ENCODE measurements at regions not wholly inside any gene's neighbourhood (a gene's known extent, or its start where the extent isn't known, plus 50 kb on each side); places are given as distances from the start of the nearest gene placed in this dataset.
"Not testable (repeated sequence)": the region's sequence is repeated elsewhere in the genome, so short reads cannot be mapped to it uniquely, and the experiment has no call there.

GRCh38 chr2:36163520-36164254 is 191.9 kb upstream of the CRIM1 start:
- Histone ChIP-seq H3K9me3 (ENCODE audit: control insufficient read depth in 1 of 2, low read length in 2 of 2) (no peaks in the 10 kb centered on the region), H3K27ac (ENCODE audit: low read length) (no peak overlapping the region), H3K4me1 (ENCODE audit: control insufficient read depth in 1 of 2, insufficient read depth in 2 of 2, low read length in 2 of 2) (no peaks in the 10 kb centered on the region), H3K36me3 (ENCODE audit: control insufficient read depth in 1 of 2, insufficient read depth in 2 of 2, low read length in 2 of 2) (no peaks in the 10 kb centered on the region), H3K27me3 (ENCODE audit: low read depth, low read length) (no peaks in the 10 kb centered on the region), H3K4me3 (ENCODE audit: low read depth in 1 of 2, low read length in 2 of 2) (no peak overlapping the region)

- not testable (repeated sequence) for H3K4me1 ChIP-seq (ENCODE audit: control insufficient read depth in 1 of 2, insufficient read depth in 2 of 2, low read length in 2 of 2); H3K36me3 ChIP-seq (ENCODE audit: control insufficient read depth in 1 of 2, insufficient read depth in 2 of 2, low read length in 2 of 2); H3K4me3 ChIP-seq (ENCODE audit: low read depth in 1 of 2, low read length in 2 of 2); H3K27me3 ChIP-seq (ENCODE audit: low read depth, low read length); H3K27ac ChIP-seq (ENCODE audit: low read length); H3K9me3 ChIP-seq (ENCODE audit: control insufficient read depth in 1 of 2, low read length in 2 of 2)
Measured at GRCh38 chr2:36157093-36157492, 198.5 kb upstream of the CRIM1 start.

- H3K27me3 ChIP-seq (ENCODE audit: low read depth, low read length): no peaks in the 10 kb centered on the region
- no peak overlapping the region for H3K27ac ChIP-seq (ENCODE audit: low read length)
- H3K4me1 ChIP-seq (ENCODE audit: control insufficient read depth in 1 of 2, insufficient read depth in 2 of 2, low read length in 2 of 2): no peaks in the 10 kb centered on the region
- H3K4me3 ChIP-seq (ENCODE audit: low read depth in 1 of 2, low read length in 2 of 2): no peak overlapping the region
- H3K9me3 ChIP-seq (ENCODE audit: control insufficient read depth in 1 of 2, low read length in 2 of 2): no peaks in the 10 kb centered on the region
- no peaks in the 10 kb centered on the region for H3K36me3 ChIP-seq (ENCODE audit: control insufficient read depth in 1 of 2, insufficient read depth in 2 of 2, low read length in 2 of 2)
Measured at GRCh38 chr2:36147670-36148390, 207.7 kb upstream of the CRIM1 start.

DNA sequence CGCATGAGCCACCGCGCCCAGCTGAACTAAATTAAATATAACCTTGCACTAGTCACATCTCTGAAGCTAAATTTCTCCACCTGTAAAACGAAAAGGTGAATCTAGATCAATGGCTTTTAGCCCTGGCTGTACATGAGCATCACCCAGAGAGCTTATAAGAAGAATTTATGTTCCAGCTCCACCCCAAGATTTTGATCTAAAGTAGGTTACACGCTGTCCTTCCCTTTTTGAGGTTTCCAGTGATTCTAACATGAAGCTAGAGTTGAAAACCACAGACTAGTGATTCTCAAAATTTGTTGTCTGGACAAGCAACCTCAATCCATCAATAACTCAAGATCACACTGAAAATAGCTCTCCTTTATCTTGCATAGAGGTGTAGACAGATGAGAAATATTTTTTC is 208.8 kb upstream of the CRIM1 start:
- Histone ChIP-seq H3K36me3 (ENCODE audit: control insufficient read depth in 1 of 2, insufficient read depth in 2 of 2, low read length in 2 of 2) (no peaks in the 10 kb centered on the region), H3K9me3 (ENCODE audit: control insufficient read depth in 1 of 2, low read length in 2 of 2) (no peaks in the 10 kb centered on the region), H3K4me3 (ENCODE audit: low read depth in 1 of 2, low read length in 2 of 2) (no peak overlapping the region), H3K4me1 (ENCODE audit: control insufficient read depth in 1 of 2, insufficient read depth in 2 of 2, low read length in 2 of 2) (no peaks in the 10 kb centered on the region), H3K27ac (ENCODE audit: low read length) (no peak overlapping the region), H3K27me3 (ENCODE audit: low read depth, low read length) (no peaks in the 10 kb centered on the region)

GRCh38 chr2:36140391-36140790 is 215.2 kb upstream of the CRIM1 start:
- H3K9me3 ChIP-seq (ENCODE audit: control insufficient read depth in 1 of 2, low read length in 2 of 2): no peaks in the 10 kb centered on the region
- H3K36me3 ChIP-seq (ENCODE audit: control insufficient read depth in 1 of 2, insufficient read depth in 2 of 2, low read length in 2 of 2): no peaks in the 10 kb centered on the region
- no peak overlapping the region for H3K27ac ChIP-seq (ENCODE audit: low read length)
- H3K27me3 ChIP-seq (ENCODE audit: low read depth, low read length): no peaks in the 10 kb centered on the region
- no peaks in the 10 kb centered on the region for H3K4me1 ChIP-seq (ENCODE audit: control insufficient read depth in 1 of 2, insufficient read depth in 2 of 2, low read length in 2 of 2)
- no peak overlapping the region for H3K4me3 ChIP-seq (ENCODE audit: low read depth in 1 of 2, low read length in 2 of 2)

DNA sequence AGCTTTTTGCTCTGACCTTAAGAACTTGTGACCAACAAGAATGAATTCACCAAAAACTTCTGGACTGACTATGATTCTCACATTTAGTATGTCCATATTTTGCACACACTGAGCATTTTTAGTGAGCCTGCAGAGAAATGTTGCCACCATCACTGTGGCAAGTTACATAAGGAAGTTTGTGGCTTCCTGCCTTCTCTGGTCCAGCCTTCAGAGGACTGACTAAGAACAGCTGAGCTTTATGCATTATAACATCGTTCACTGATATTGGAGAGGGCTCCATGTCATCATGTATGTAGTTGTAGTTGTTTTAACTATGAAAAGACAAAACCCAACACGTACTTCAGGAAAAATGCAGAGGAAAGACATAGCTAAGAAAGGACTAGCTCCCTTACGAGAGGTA is 218.0 kb upstream of the CRIM1 start:
- no peak overlapping the region for H3K4me3 ChIP-seq (ENCODE audit: low read depth in 1 of 2, low read length in 2 of 2)
- no peaks in the 10 kb centered on the region for H3K4me1 ChIP-seq (ENCODE audit: control insufficient read depth in 1 of 2, insufficient read depth in 2 of 2, low read length in 2 of 2)
- H3K36me3 ChIP-seq (ENCODE audit: control insufficient read depth in 1 of 2, insufficient read depth in 2 of 2, low read length in 2 of 2): no peaks in the 10 kb centered on the region
- H3K27ac ChIP-seq (ENCODE audit: low read length): no peak overlapping the region
- H3K27me3 ChIP-seq (ENCODE audit: low read depth, low read length): no peaks in the 10 kb centered on the region
- no peaks in the 10 kb centered on the region for H3K9me3 ChIP-seq (ENCODE audit: control insufficient read depth in 1 of 2, low read length in 2 of 2)

DNA sequence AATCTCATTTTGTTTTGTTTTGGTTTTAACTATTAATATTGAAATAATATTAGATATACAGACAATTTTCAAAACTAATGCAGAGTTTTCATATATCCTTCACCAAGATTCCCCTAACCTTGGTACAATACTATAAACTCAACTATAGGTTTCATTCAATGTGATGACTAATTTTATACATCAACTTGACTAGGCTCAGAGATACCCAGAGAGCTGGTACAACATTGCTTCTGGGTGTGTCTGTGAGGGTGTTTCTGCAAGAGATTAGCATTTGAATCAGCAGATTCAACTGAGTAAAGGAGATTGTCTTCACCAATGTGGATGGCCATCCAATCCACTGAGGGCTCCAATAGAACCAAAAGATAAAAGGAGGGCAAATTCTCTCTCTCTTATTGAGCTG is 221.3 kb upstream of the CRIM1 start:
- no peaks in the 10 kb centered on the region for H3K27me3 ChIP-seq (ENCODE audit: low read depth, low read length)
- H3K9me3 ChIP-seq (ENCODE audit: control insufficient read depth in 1 of 2, low read length in 2 of 2): no peaks in the 10 kb centered on the region
- no peaks in the 10 kb centered on the region for H3K36me3 ChIP-seq (ENCODE audit: control insufficient read depth in 1 of 2, insufficient read depth in 2 of 2, low read length in 2 of 2)
- H3K4me3 ChIP-seq (ENCODE audit: low read depth in 1 of 2, low read length in 2 of 2): no peak overlapping the region
- no peaks in the 10 kb centered on the region for H3K4me1 ChIP-seq (ENCODE audit: control insufficient read depth in 1 of 2, insufficient read depth in 2 of 2, low read length in 2 of 2)
- no peak overlapping the region for H3K27ac ChIP-seq (ENCODE audit: low read length)

DNA sequence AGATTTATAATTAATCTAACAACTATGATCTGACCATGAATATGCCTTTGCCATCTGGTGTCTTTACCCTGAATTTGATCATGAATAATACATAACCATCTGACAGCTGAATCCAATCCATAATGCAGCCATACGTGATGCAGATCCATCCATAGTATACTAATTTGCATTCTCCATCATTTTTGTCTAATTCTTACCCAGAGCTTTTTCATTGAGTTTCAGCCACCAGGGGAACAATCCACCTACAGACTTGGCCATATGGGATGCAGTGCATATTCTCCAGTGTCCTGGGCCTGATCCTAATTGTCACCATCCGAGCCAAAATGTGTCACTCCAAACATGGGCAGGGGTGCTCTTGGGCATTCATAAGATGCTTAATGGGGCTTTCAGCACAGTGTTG is 227.2 kb upstream of the CRIM1 start:
- no peaks in the 10 kb centered on the region for H3K4me1 ChIP-seq (ENCODE audit: control insufficient read depth in 1 of 2, insufficient read depth in 2 of 2, low read length in 2 of 2)
- H3K4me3 ChIP-seq (ENCODE audit: low read depth in 1 of 2, low read length in 2 of 2): no peak overlapping the region
- no peaks in the 10 kb centered on the region for H3K36me3 ChIP-seq (ENCODE audit: control insufficient read depth in 1 of 2, insufficient read depth in 2 of 2, low read length in 2 of 2)
- H3K27me3 ChIP-seq (ENCODE audit: low read depth, low read length): no peaks in the 10 kb centered on the region
- no peaks in the 10 kb centered on the region for H3K9me3 ChIP-seq (ENCODE audit: control insufficient read depth in 1 of 2, low read length in 2 of 2)
- H3K27ac ChIP-seq (ENCODE audit: low read length): no peak overlapping the region

DNA sequence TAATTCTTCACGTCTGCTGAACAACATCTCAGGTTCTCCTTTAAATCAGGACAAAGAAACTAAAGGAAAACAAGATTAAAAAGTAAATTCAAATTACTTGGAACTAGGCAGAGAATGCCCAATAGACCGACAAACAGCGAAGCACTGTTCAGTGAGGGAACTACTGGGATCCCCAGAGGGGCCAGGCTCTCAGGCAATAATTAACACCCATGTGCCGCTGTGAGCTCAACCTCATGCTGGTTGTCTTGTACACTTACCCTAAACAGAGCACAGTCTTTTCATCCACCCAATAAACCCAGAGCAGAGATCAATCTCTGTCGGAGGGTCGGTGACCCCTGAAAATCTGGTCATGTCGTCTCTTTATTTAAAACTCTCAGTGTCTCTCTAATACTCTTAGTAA is 229.9 kb upstream of the CRIM1 start:
- no peaks in the 10 kb centered on the region for H3K4me1 ChIP-seq (ENCODE audit: control insufficient read depth in 1 of 2, insufficient read depth in 2 of 2, low read length in 2 of 2)
- H3K27ac ChIP-seq (ENCODE audit: low read length): no peak overlapping the region
- no peaks in the 10 kb centered on the region for H3K27me3 ChIP-seq (ENCODE audit: low read depth, low read length)
- no peaks in the 10 kb centered on the region for H3K36me3 ChIP-seq (ENCODE audit: control insufficient read depth in 1 of 2, insufficient read depth in 2 of 2, low read length in 2 of 2)
- no peaks in the 10 kb centered on the region for H3K9me3 ChIP-seq (ENCODE audit: control insufficient read depth in 1 of 2, low read length in 2 of 2)
- no peak overlapping the region for H3K4me3 ChIP-seq (ENCODE audit: low read depth in 1 of 2, low read length in 2 of 2)

- no peaks in the 10 kb centered on the region for H3K9me3 ChIP-seq (ENCODE audit: control insufficient read depth in 1 of 2, low read length in 2 of 2)
- no peak overlapping the region for H3K4me3 ChIP-seq (ENCODE audit: low read depth in 1 of 2, low read length in 2 of 2)
- H3K36me3 ChIP-seq (ENCODE audit: control insufficient read depth in 1 of 2, insufficient read depth in 2 of 2, low read length in 2 of 2): no peaks in the 10 kb centered on the region
- H3K27ac ChIP-seq (ENCODE audit: low read length): no peak overlapping the region
- H3K4me1 ChIP-seq (ENCODE audit: control insufficient read depth in 1 of 2, insufficient read depth in 2 of 2, low read length in 2 of 2): no peaks in the 10 kb centered on the region
- no peaks in the 10 kb centered on the region for H3K27me3 ChIP-seq (ENCODE audit: low read depth, low read length)
Measured at GRCh38 chr2:36123995-36124394, 231.6 kb upstream of the CRIM1 start.

DNA sequence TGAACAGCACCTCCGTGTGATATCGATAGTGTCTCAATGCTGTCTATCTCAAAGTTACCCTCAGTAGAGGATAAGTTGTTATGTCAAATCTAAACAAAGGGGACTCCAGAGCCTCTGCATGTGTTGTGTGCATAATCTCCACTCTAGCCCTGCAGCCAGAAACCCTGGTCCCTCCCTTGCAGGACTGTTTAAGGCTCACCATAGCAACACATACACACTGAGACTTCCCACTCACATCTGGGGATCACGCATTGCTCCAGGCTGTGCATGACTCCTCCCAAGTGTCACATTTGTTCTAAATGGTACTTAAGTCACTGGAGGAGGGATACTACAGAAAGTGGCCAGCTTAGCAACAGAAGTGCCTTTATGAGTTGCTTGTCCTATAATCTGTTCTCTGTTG is 258.6 kb upstream of the CRIM1 start:
- Histone ChIP-seq H3K4me3 (ENCODE audit: low read depth in 1 of 2, low read length in 2 of 2) (no peak overlapping the region), H3K4me1 (ENCODE audit: control insufficient read depth in 1 of 2, insufficient read depth in 2 of 2, low read length in 2 of 2) (no peaks in the 10 kb centered on the region), H3K27me3 (ENCODE audit: low read depth, low read length) (no peaks in the 10 kb centered on the region), H3K27ac (ENCODE audit: low read length) (no peak overlapping the region), H3K9me3 (ENCODE audit: control insufficient read depth in 1 of 2, low read length in 2 of 2) (peaks cover 0 to 4% of the 10 kb centered on the region in 2 donors), H3K36me3 (ENCODE audit: control insufficient read depth in 1 of 2, insufficient read depth in 2 of 2, low read length in 2 of 2) (no peaks in the 10 kb centered on the region)
